ENCODE measurements at regions not wholly inside any gene's neighbourhood (a gene's known extent, or its start where the extent isn't known, plus 50 kb on each side); places are given as distances from the start of the nearest gene placed in this dataset.

DNA sequence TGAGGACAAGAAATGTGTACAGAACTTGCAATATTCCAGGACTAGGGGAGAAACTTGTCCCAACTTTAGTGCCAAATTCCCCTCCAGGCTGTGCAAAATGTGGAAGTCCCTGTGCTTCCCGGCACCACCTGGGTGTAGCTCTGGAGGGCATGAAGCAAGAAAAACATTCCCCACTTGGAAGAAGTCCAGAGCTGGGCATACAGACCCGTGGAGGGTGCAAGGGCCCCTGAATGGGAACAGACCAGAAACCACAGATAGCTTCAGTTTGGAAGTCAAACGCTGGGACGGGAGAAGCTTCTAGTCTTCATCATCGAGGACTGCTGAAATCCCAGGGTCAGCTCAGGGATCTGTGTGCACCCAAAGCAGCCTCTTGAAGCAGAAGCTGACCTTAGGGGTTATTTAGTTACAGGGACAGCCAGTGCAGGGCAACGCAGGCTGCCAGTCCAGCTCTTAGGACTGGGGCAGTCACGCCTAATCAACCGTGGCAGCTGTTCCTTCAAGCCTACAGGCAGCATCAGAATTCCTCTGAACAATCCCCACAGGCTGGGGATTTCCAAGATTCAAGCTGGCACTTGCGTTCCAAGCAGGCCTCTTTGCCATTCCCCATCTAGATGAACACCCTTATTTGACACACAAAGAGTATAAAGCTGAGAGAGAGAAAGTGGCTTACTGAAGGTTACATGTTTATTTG lies 269.4 kb downstream of the LOXHD1 start:
- Histone ChIP-seq H3K4me3 (no peak overlapping the region), H3K27ac (peak overlapping the region; percentile 50 to 58), H3K27me3 (no peaks in the 10 kb centered on the region), H3K9me3 (no peaks in the 10 kb centered on the region), H3K36me3 (no peaks in the 10 kb centered on the region), H3K4me1 (peaks cover 0 to 25% (median 21%) of the 10 kb centered on the region in 4 donors)
- intact Hi-C loops (cut with DNase I; ENCODE audit: low total_unique reads): no loop called here
- no peak for DNase-seq
- TF ChIP-seq, protein P1, sequence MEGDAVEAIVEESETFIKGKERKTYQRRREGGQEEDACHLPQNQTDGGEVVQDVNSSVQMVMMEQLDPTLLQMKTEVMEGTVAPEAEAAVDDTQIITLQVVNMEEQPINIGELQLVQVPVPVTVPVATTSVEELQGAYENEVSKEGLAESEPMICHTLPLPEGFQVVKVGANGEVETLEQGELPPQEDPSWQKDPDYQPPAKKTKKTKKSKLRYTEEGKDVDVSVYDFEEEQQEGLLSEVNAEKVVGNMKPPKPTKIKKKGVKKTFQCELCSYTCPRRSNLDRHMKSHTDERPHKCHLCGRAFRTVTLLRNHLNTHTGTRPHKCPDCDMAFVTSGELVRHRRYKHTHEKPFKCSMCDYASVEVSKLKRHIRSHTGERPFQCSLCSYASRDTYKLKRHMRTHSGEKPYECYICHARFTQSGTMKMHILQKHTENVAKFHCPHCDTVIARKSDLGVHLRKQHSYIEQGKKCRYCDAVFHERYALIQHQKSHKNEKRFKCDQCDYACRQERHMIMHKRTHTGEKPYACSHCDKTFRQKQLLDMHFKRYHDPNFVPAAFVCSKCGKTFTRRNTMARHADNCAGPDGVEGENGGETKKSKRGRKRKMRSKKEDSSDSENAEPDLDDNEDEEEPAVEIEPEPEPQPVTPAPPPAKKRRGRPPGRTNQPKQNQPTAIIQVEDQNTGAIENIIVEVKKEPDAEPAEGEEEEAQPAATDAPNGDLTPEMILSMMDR (IDR thresholded peaks at IDR 0.05): no peak

DNA sequence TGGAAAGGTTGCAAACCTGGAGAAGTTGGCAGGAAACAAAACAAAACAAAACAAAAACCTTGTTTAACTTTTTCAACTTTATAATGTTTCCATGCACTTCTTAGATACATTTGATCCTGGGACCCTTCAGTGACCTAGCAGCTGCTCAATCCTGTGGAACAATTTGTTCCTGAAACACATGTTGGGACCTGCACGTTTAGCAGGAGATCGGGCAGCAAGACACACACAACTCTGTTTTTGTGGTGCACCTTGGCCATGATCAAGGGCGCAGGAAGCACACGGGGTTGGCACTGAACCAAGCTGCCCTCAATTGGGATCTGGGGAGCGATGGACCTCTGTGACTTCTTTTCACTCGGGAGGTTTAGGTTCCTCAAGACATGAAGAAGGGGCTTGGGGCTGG lies 268.7 kb downstream of the LOXHD1 start:
- DNase-seq: no peak
- Histone ChIP-seq H3K27me3 (no peaks in the 10 kb centered on the region), H3K36me3 (no peaks in the 10 kb centered on the region), H3K9me3 (no peaks in the 10 kb centered on the region), H3K4me3 (no peak overlapping the region), H3K27ac (peak overlapping the region; percentile 50 to 58), H3K4me1 (peaks cover 0 to 25% (median 21%) of the 10 kb centered on the region in 4 donors)
- TF ChIP-seq, protein P1 (IDR thresholded peaks at IDR 0.05): no peak
- intact Hi-C loops (cut with DNase I; ENCODE audit: low total_unique reads): no loop called here

DNA sequence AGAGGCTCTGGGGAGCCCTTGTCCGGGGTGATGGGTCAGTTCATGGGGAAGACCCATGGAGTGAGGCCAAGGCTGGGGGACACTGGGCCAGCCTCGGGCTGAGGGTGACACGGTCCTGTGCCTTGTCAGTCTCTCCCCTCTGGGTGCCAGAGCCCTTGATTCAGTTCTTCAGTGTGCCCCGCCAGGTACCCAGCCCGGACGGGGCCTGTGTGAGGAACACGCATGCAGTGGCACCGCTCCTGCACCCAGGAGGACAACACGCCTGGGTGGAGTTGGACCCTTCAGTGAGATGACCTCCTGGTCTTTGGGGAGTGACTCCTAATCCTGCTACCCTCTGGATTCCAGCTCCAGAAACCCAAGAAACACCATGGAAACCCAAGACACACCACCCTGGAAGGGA lies 264.4 kb downstream of the LOXHD1 start:
- intact Hi-C loops (cut with DNase I; ENCODE audit: low total_unique reads): loop anchor here (10.0 kb wide), 1 partner anchor 228 kb away; no protein-coding TSS in a partner anchor
- Histone ChIP-seq H3K9me3 (no peaks in the 10 kb centered on the region), H3K36me3 (no peaks in the 10 kb centered on the region), H3K4me1 (peaks cover 0 to 13% (median 10%) of the 10 kb centered on the region in 4 donors), H3K27me3 (no peaks in the 10 kb centered on the region), H3K4me3 (no peak overlapping the region), H3K27ac (no peak overlapping the region)
- DNase-seq: no peak
- TF ChIP-seq, protein P1 (IDR thresholded peaks at IDR 0.05): no peak

DNA sequence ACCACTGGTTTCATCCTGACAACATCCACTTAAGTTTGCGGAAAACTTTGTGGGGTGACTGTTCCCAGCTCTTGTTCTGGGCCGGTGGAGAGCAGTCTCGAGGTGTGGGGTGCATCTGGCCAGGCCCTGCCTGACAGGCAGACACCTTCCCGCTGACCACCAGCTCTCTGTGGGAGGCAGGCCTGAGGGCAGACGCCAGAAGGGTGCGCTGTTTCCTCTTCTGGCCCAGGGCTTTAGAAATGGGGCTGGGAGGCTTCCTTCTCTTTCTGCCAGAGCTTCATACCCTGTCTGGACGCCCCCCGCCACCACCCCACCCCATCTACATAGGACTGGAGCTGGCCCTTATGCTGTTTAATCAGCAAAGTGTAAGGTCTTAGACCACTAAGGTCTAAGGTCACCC lies 263.8 kb downstream of the LOXHD1 start:
- TF ChIP-seq, protein P1 (IDR thresholded peaks at IDR 0.05): no peak
- intact Hi-C loops (cut with DNase I; ENCODE audit: low total_unique reads): loop anchor here (10.0 kb wide), 1 partner anchor 228 kb away; no protein-coding TSS in a partner anchor
- Histone ChIP-seq H3K27me3 (no peaks in the 10 kb centered on the region), H3K36me3 (no peaks in the 10 kb centered on the region), H3K9me3 (no peaks in the 10 kb centered on the region), H3K4me1 (peaks cover 0 to 7% (median 3%) of the 10 kb centered on the region in 4 donors), H3K27ac (no peak overlapping the region), H3K4me3 (no peak overlapping the region)
- no peak for DNase-seq

DNA sequence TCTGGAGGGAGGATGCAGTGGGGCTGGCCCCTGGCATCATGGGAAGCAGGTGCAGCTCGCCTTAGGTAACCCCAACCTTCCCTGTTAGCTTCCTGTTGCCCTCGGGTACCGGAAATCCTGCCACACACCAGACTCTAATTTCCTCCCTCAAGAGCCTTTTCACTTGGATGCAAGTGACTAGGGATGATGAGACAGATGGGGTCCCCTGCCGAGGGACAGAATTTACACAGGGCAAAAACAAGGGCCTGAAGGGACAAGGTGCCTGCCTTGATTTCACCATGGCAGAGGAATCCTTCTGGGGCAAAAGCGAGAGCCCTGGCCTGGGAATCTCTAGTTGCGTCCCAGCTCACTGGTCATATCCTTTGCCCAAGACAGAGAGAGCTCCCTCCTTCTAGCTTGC lies 263.1 kb downstream of the LOXHD1 start:
- Histone ChIP-seq H3K27me3 (no peaks in the 10 kb centered on the region), H3K36me3 (no peaks in the 10 kb centered on the region), H3K4me3 (no peak overlapping the region), H3K27ac (no peak overlapping the region), H3K9me3 (no peaks in the 10 kb centered on the region), H3K4me1 (no peaks in the 10 kb centered on the region)
- intact Hi-C loops (cut with DNase I; ENCODE audit: low total_unique reads): loop anchor here (10.0 kb wide), 1 partner anchor 229 kb away; no protein-coding TSS in a partner anchor
- TF ChIP-seq, protein P1 (IDR thresholded peaks at IDR 0.05): no peak
- no peak for DNase-seq
